ENCODE measurements at regions not wholly inside any gene's neighbourhood (a gene's known extent, or its start where the extent isn't known, plus 50 kb on each side); places are given as distances from the start of the nearest gene placed in this dataset.

- no peak for TF ChIP-seq CTCF (IDR thresholded peaks at IDR 0.05)
- no peak for TF ChIP-seq POLR2A (IDR thresholded peaks at IDR 0.05)
Observed at GRCh38 chr1:65072845-65073244, 75.2 kb upstream of the AK4 start.

All from adrenal gland (tissue), 5 donors.